ENCODE measurements at regions not wholly inside any gene's neighbourhood (a gene's known extent, or its start where the extent isn't known, plus 50 kb on each side); places are given as distances from the start of the nearest gene placed in this dataset.

DNA sequence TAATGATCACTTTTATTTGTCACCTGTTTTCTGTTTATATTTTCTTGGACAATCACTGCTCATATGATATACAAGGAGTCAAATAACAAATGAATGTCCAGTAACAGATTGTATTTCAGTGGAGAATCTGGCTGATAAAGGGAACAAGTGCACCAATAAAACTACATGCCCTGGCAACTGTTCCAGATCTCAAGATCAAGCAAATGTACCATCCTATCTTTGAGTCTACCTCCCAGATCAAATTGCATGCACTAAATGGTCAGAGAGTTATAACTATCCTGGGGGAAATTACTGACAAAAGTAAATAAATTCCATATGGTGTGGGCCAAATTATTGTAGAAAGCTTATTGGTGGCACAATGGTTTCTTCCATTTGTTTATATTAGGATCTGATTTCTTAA is 452.8 kb downstream of the MBD2 start:
- Histone ChIP-seq H3K9ac (ENCODE audit: insufficient read depth, low read length) (no peak overlapping the region), H3K27me3 (ENCODE audit: control insufficient read depth, insufficient read depth, low read length) (no peaks in the 10 kb centered on the region), H3K4me1 (ENCODE audit: control insufficient read depth, extremely low read depth, insufficient read depth, low read length) (no peaks in the 10 kb centered on the region), H2AFZ (ENCODE audit: low read length) (no peak overlapping the region), H3K36me3 (ENCODE audit: control insufficient read depth, insufficient read depth, low read length) (no peaks in the 10 kb centered on the region), H3K27ac (ENCODE audit: insufficient read depth, low read length) (no peak overlapping the region), H3K79me2 (ENCODE audit: control insufficient read depth, insufficient read depth, low read length) (no peaks in the 10 kb centered on the region), H3K4me3 (replicated peaks in 1 of 4; ENCODE audit: control extremely low read depth in 1 of 4, insufficient read depth in 1 of 4, low read depth in 3 of 4, low read length in 4 of 4) (no peak overlapping the region), H4K20me1 (ENCODE audit: control insufficient read depth, extremely low read depth, insufficient read depth, low read length) (no peaks in the 10 kb centered on the region), H3K9me3 (ENCODE audit: control insufficient read depth, insufficient read depth, low read depth, low read length) (no peaks in the 10 kb centered on the region), H3K4me2 (ENCODE audit: extremely low read depth, insufficient read depth, low read length) (no peak overlapping the region)
- TF ChIP-seq, protein P1, sequence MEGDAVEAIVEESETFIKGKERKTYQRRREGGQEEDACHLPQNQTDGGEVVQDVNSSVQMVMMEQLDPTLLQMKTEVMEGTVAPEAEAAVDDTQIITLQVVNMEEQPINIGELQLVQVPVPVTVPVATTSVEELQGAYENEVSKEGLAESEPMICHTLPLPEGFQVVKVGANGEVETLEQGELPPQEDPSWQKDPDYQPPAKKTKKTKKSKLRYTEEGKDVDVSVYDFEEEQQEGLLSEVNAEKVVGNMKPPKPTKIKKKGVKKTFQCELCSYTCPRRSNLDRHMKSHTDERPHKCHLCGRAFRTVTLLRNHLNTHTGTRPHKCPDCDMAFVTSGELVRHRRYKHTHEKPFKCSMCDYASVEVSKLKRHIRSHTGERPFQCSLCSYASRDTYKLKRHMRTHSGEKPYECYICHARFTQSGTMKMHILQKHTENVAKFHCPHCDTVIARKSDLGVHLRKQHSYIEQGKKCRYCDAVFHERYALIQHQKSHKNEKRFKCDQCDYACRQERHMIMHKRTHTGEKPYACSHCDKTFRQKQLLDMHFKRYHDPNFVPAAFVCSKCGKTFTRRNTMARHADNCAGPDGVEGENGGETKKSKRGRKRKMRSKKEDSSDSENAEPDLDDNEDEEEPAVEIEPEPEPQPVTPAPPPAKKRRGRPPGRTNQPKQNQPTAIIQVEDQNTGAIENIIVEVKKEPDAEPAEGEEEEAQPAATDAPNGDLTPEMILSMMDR (conservative IDR thresholded peaks at IDR 0.05 in 1 of 2, IDR thresholded peaks at IDR 0.05 in 1 of 2; ENCODE audit: low read depth in 1 of 2, low read length in 2 of 2) = no peak
- no peak for TF ChIP-seq EZH2 (IDR thresholded peaks at IDR 0.05; ENCODE audit: low read length, missing control alignments)
- no peak for DNase-seq (ENCODE audit: low read depth in 2 of 2)

DNA sequence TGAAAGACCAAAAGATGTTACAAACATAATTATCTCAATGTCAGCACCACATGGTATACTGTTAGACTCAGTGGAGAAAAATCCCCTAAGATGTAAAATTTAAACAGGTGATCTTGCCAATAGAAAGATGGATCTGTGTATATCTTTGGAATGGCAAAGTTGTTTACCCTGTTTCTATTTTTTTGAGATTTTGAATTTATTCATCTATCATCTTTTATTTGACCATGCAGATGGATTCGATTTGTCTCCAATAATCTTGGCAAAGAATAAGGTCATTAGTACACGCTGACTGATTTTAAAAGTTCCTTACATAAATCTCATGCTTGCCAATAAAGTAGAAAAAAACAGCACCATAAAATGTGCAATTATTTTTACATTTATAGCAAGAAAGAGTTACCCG is 459.3 kb downstream of the MBD2 start:
- H3K79me2 ChIP-seq (ENCODE audit: control insufficient read depth, insufficient read depth, low read length) = no peaks in the 10 kb centered on the region
- no peaks in the 10 kb centered on the region for H3K4me1 ChIP-seq (ENCODE audit: control insufficient read depth, extremely low read depth, insufficient read depth, low read length)
- no peaks in the 10 kb centered on the region for H4K20me1 ChIP-seq (ENCODE audit: control insufficient read depth, extremely low read depth, insufficient read depth, low read length)
- no peaks in the 10 kb centered on the region for H3K9me3 ChIP-seq (ENCODE audit: control insufficient read depth, insufficient read depth, low read depth, low read length)
- TF ChIP-seq, protein P1 (conservative IDR thresholded peaks at IDR 0.05 in 1 of 2, IDR thresholded peaks at IDR 0.05 in 1 of 2; ENCODE audit: low read depth in 1 of 2, low read length in 2 of 2) = no peak
- no peak for TF ChIP-seq EZH2 (IDR thresholded peaks at IDR 0.05; ENCODE audit: low read length, missing control alignments)
- H3K4me2 ChIP-seq (ENCODE audit: extremely low read depth, insufficient read depth, low read length) = no peak overlapping the region
- DNase-seq (ENCODE audit: low read depth in 2 of 2) = no peak
- H3K36me3 ChIP-seq (ENCODE audit: control insufficient read depth, insufficient read depth, low read length) = no peaks in the 10 kb centered on the region
- H3K27me3 ChIP-seq (ENCODE audit: control insufficient read depth, insufficient read depth, low read length) = no peaks in the 10 kb centered on the region
- no peak overlapping the region for H3K4me3 ChIP-seq (replicated peaks in 1 of 4; ENCODE audit: control extremely low read depth in 1 of 4, insufficient read depth in 1 of 4, low read depth in 3 of 4, low read length in 4 of 4)
- H2AFZ ChIP-seq (ENCODE audit: low read length) = no peak overlapping the region
- no peak overlapping the region for H3K9ac ChIP-seq (ENCODE audit: insufficient read depth, low read length)
- no peak overlapping the region for H3K27ac ChIP-seq (ENCODE audit: insufficient read depth, low read length)

DNA sequence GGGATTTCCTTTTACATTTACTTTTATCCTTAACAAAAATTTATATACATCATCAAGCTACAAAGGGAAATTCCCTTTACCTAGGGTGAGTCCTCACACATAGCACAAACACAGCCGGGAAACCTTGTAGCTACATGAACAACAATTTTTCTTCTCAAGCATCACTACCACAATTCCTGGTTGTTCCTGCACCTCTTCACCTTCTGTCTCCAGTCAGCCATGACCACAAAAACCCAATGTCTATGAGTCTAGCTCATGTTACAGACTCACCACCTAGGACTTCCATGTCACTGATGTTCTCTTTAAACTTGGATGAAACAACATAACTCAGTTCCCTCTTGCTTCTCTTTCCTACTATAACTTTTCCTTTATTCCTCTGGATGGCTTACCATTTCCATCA is 460.4 kb downstream of the MBD2 start:
- Histone ChIP-seq H4K20me1 (ENCODE audit: control insufficient read depth, extremely low read depth, insufficient read depth, low read length) (no peaks in the 10 kb centered on the region), H3K9ac (ENCODE audit: insufficient read depth, low read length) (no peak overlapping the region), H3K36me3 (ENCODE audit: control insufficient read depth, insufficient read depth, low read length) (no peaks in the 10 kb centered on the region), H3K27me3 (ENCODE audit: control insufficient read depth, insufficient read depth, low read length) (no peaks in the 10 kb centered on the region), H3K4me2 (ENCODE audit: extremely low read depth, insufficient read depth, low read length) (no peak overlapping the region), H3K4me1 (ENCODE audit: control insufficient read depth, extremely low read depth, insufficient read depth, low read length) (no peaks in the 10 kb centered on the region), H3K27ac (ENCODE audit: insufficient read depth, low read length) (no peak overlapping the region), H3K4me3 (replicated peaks in 1 of 4; ENCODE audit: control extremely low read depth in 1 of 4, insufficient read depth in 1 of 4, low read depth in 3 of 4, low read length in 4 of 4) (no peak overlapping the region), H2AFZ (ENCODE audit: low read length) (no peak overlapping the region), H3K9me3 (ENCODE audit: control insufficient read depth, insufficient read depth, low read depth, low read length) (no peaks in the 10 kb centered on the region), H3K79me2 (ENCODE audit: control insufficient read depth, insufficient read depth, low read length) (no peaks in the 10 kb centered on the region)
- TF ChIP-seq, protein P1 (conservative IDR thresholded peaks at IDR 0.05 in 1 of 2, IDR thresholded peaks at IDR 0.05 in 1 of 2; ENCODE audit: low read depth in 1 of 2, low read length in 2 of 2) = no peak
- no peak for TF ChIP-seq EZH2 (IDR thresholded peaks at IDR 0.05; ENCODE audit: low read length, missing control alignments)
- no peak for DNase-seq (ENCODE audit: low read depth in 2 of 2)

All from fibroblast of lung (primary cell).